HG02981 (cell line): ENCODE measurements at regions not wholly inside any gene's neighbourhood (a gene's known extent, or its start where the extent isn't known, plus 50 kb on each side); places are given as distances from the start of the nearest gene placed in this dataset.

Source experiments
- ATAC-seq: cut with Tn5 transposase; IDR thresholded peaks from one replicate; pipeline ENCODE4 v1.9.1; 2021; ENCODE audit warnings: mild to moderate bottlenecking, moderate library complexity; ENCODE audit not compliant: unreplicated experiment

DNA sequence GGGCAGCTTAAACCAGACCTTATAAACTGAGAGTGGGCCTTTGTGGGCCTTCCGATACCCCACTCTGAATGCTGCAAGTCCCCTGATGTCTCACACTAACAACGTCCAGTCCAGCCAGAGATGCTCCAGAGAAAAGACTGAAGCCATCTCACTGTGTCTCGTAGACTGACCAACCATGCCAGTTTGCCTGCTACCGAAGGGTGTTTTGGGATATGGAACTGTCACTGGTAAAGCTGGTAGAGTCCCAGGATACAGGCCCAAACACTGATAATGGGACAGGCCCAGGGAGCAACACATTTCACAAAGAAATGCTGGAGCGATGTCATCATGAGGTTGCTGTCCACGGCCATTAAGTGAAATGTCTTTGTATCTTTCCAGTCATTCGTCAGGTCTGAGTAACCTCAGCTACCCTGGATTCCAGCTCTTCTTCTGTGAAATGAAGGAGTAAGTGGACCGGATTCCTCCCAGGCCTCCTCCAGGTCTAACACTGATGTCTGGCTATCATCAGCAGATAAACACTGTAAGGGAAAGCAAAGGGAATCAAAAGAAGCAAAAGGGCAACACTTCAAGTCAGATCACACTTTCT is 81.6 kb downstream of the SLC5A7 start:
- ATAC-seq: no peak

DNA sequence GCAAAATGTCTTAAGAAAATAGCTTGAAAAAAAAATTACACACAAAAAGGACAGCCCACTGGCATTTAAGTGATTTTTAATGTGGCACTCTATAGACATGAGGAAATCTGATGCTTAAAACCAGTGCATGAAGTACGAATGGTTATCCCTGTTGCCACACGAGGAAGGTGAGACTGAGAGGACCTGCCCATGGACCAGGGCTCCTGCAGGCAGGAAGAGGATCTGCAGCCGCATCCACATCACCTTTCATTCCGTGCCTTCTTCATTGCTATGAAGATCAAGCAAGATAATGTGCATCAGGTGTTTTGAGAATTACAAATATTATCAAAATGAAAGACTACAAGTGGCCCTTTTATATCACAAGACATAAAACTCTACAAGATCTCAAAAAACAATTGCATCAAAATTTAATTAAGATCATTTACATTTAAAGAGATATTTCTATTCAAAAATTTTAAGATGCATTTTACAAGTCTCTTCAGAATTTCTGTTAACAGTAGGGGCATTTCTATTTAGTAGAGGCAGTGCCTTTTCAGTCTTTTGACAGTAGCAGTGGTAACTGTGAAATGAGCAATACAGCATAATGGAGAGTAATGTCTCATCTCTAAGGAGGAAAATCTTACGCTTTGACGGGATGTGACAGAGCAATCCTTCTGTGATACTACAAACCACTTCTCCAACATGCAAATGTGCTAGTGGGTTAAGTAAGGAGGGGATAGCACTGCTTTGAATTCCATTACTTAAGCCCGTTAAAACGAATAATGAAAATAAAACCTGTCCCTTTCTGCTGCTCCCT is 83.4 kb downstream of the SLC5A7 start:
- no peak for ATAC-seq

DNA sequence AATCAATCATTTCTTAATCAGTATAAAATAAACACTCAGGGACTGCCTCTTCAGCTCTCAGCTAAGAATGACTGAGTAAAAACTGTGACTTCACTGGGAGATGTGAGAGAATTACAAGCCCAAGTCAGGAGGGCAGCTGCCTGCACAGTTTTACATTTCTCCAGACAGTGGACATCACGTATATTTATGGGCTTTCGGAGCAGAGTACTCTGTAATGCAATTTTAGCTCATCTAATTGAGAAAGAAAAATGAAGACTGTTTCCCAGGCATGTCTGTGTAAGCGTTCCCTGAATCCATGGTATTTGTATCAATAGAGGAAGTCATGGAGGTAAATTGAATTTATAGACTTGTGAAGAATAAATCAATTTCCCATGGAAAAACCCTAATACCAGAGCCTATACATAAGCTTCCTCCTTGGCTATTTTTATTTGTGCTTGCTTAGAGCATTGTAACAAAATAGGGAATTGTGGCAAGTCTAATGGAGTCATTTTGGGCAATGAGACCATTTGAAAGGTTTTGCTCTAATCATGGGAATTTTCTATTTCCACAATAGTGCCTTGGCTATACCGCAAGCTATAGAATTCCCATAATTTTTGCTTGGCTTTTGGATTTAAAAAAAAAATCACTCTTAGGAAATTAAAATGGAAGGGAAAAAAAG is 87.2 kb downstream of the SLC5A7 start:
- ATAC-seq: no peak

DNA sequence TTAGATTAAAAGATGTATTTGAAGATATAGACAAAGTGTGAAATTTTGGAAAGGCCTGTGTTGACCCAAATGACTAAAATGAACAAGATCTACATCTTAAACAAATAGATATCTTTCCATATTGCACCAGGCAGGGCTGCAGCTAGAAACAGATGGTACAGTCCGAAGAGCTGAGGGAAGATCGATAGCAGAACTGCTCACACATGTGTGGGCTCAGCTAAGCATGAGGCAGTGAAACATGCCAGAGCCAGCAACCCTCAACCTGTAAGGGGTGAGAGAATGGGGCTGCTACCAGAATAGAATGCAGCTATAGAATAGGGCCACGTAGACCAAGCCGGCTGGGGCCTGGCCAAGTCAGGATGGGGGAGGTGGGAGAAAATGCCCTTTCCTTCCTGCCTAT is 87.8 kb downstream of the SLC5A7 start:
- no peak for ATAC-seq

DNA sequence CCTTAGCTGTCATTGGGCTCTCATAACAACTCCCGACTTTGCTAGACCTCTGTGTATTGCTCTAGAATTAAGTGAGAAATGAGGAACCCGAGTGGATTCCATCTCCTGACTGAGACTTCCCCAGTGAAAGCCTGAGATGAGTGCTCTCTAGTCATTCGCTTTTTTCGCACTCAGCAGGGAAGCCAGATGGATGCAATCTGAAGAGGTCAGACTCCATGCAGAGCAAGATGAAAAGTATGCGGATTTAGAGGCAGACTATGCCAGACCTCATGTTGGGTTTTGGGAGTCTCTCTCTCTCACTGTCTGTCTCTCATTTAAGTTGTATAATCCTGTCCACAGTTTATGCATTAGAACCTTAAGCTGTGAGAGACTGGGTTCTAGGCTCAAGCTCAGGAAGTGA is 88.6 kb downstream of the SLC5A7 start:
- ATAC-seq: no peak

DNA sequence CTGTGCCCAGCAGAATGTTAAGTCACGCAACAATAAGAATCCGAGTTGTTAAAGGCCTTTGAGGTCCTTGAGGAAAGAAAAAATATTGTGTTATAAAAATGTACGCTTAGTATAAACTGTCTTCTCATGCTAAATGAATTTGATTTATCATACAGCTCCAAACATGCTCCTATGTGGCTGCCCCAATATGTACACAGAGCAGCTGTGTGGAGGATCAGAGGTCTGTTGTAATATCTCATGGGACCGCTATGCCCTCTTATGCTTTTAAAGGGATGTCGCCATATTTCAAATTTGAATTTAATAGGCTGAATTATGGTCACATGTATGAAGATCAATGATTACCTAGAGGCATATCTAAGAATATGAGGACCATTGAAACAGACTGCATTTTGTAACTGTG is 90.2 kb downstream of the SLC5A7 start:
- ATAC-seq: no peak

DNA sequence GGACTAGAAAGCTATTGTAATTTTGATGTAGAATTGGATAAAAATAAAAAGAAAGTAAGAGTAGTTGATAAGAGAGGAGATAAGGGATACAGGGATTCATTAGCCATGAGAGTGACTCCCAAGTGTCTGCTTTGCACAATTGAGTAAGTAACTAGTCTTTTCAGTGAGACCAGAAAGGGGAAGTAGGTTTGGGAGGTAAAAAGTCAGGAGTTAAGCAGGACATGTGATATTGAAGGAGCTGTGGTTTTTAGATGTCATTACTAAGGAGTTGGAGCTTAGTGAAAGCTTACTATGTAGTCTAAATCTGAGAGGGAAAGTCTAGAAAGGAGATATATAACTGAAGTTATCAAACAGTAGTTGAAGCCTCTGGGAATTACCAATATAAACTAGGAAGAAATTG is 93.4 kb downstream of the SLC5A7 start:
- no peak for ATAC-seq

DNA sequence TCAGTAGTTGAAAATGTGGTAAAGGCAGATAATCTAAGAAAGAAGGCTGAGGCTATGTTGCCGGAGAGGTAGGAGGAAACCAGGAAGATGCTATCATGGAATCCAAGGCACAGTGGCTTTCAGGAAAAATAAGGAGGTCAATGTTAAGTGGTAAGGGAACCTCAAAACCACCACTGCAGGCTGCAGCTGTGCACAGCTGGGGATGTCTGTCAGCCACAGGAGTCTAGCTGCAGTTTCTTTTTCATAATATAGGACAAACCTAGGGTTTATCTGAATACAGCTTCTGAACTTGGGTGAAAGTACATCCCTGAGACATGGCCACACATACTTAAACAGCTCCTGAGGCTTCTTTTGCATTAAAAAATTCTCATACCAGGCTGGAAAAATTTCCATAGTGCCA is 93.9 kb downstream of the SLC5A7 start:
- ATAC-seq: no peak

DNA sequence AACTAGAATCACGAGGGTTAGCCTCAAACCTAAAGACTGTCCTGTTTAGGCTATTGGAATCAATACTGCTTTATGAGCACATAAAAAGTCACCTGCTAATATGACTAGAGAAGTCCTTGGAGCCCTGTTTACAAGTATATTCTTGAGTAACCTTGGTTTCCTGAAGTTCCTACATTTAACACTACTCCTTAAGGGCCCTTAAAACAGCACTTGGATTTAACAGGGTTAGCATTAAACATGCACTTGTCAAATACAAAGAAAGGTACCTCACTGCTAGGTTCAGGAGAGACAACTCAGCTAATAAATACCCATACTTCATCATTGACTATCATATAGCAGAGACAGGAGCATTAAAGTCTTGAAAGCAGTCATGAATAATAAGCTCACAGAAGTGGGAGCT is 96.7 kb downstream of the SLC5A7 start:
- no peak for ATAC-seq

DNA sequence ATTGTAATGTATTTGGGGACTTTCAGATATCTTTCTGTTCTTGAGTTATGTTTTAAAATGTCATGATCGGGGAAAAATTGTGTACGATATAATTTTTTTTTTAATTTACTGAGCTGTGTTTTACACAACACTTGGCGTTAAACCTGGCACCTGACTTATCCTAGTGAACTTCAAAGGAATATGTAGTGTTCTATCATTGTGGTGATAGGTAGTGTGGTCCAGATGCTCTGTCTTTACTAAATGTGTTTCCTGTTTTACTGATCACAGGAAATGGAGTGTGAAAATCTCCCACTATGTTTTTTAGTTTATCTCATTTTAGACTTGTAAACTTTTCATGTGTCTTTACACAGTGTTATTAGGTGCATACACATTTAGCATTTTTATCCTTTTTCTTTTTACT is 98.0 kb downstream of the SLC5A7 start:
- no peak for ATAC-seq

DNA sequence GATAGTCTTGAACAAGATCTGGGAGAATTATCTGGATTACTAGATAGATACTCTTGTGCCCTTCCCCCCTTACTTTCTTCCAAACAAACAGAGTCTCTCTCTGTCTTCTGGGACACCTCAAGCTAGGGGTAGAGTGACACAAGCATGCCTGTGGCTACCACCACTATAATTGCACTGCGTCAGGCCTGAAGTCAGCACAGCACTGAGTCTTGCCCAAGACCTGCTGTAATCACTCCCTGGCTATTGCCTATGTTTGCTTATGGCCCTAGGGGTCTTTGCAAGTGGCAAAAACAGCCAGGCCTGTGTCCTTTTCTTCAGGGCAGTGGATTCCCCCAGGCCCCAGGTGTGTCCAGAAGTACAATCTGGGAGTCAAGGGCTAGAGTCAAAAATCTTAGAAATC is 106.6 kb downstream of the SLC5A7 start:
- ATAC-seq: no peak

DNA sequence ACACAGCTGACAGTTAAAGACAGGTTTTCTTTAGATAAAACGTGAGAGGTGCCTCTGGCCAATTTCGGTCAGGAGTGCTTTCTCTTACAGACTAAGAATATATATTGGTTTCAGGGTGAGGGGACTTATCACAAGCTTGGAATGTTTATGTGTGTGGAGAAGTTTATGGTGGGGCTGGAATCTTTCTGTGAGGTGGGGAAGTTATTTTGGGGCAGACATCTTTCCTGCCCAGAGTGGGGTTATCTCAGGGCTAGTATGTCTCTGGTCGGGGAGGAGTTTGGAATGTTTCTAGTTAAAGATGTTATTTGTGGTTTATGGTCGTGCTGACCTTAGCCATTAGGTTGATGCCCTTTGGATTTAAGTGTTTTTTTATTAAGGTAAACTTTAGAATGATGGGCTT is 115.2 kb downstream of the SLC5A7 start:
- ATAC-seq: no peak

DNA sequence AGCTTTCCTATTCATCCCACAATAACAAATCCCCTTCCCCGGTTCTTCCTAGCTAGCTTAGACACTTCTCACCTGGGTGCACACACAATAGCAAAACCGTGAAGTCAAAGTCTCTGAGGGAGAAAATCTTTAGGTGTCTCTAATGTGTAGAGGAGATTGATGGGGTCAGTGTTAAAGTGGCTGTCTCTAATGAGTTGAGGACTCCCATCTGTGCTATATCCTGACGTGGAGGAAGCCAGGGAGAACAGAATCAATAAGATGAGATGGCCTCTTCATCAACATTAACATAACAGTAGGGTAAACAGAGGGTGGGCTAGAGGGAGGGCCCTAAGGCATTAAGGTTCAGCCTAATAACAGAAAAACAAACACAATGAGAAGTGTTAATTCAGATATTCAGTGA is 120.4 kb downstream of the SLC5A7 start:
- ATAC-seq: no peak

DNA sequence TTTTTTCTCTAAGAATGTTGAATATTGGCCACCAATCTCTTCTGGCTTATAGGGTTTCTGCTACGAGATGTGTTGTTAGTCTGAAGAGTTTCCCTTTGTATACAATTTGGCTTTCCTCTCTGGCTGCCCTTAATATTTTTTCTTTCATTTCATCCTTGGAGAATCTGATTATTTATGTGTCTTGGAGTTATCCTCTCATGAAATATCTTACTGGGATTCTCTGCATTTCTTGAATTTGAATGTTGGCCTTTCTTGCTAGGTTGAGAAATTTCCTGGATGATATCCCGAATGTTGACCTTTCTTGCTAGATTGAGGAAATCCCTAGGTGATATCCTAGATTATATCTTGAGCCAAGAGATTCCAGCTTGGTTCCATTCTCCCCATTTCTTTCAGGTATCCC is 125.6 kb downstream of the SLC5A7 start:
- ATAC-seq: no peak

DNA sequence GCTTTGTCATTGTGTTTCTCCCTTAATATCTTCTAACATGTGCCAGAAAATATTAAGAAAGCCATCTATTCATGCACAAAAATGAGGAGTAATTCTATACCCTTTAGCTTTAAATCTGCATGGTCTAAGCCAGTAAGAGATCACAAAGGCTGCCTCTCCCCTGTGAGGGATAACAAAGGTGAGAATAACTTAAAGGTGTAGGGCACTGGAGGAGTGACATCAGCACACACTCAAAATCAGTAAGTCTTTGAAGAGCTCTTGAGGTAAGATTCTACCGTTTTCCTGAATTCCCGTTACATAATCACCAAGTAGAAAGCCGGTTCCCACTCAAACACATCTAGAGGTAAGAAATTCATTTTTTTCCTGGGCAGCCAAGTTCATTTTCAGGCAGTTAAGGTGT is 123.9 kb upstream of the SULT1C3 start:
- no peak for ATAC-seq

DNA sequence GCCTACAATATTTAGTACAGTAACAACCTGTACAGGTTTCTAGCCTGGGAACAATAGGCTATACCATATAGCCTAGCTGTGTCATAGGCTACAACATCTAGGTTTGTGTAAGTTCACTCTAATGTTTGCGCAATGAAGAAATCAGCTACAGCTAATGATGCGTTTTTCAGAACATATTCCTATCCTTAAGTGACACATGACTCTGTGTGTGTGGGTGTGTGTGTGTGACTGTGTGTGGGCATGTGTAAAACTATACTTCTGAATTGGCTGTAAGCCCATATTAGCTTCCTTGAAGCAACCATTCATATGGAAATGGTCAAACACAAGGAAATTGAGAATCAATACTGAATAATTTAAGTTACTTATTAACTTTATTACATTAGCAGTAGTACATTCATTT is 120.8 kb upstream of the SULT1C3 start:
- no peak for ATAC-seq

DNA sequence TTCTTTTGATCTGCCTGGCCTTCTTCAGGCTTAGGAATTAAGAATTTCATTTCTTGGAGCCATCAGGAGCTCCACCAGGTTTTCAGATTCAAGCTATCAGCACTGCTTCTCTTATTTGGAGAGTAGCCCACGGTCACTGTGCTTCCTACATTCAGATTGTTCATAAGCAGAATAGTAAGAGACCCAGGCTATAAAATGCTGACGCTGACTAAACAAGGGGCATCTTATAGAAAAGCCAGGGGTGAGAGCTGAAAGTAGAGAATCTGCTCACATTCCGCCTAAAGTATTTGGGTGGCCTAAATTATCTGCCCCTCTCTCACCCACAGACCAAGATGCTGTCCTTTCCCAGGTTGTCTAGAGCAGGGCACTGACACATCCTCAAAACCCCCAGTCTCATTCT is 120.3 kb upstream of the SULT1C3 start:
- no peak for ATAC-seq

DNA sequence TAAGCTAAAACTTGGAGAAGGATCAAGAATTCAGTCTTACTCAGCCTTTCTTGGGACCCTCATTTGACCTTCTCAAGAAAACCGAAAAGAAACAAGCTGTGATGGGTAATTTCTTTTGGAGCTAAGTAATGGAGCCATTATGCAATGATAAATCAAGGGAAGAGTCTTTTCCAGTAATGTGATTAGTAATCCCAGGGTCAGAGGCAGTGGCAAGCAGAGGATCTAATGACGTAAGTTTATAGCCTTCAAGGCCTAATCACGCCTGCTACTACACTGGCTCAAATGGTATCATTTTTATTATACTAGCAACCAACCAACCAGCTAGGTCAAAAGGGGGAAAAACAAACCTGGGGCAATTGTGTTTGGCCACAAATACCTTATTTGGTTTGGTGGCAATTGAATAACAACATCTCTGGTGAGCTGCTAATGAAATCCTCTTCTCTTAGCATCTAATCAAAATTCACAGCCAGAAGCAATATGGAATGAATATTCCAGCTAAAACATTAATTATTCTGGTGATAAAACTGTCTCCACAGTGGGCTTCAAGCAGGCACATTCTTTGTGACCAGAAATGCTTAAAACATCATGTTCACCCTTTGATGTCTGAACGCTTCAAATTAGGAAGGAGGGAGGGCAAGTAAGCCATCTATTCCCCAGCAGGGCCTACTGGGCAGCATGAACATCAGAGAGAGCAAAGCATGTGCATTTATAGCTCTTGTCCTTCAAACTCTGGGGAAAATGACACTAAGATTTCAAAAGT is 114.9 kb upstream of the SULT1C3 start:
- ATAC-seq: no peak

DNA sequence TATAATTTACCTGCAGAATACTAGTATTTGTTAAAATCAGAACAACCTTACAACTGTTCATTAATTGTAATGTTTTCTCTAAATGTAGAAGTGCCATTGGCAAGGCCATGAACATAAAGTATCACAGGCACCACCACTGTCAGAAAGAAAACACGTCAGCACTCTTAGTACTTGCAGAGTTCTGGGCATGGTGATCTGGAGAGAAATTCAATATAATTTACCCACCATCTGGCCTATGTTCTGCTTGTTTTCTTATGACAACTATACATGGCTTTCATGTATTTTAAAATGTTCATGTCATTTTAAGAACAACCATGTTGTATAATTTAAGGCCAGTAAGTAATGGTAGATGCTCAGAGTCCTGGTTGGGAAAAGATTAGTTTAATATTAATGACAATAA is 114.2 kb upstream of the SULT1C3 start:
- ATAC-seq: no peak

DNA sequence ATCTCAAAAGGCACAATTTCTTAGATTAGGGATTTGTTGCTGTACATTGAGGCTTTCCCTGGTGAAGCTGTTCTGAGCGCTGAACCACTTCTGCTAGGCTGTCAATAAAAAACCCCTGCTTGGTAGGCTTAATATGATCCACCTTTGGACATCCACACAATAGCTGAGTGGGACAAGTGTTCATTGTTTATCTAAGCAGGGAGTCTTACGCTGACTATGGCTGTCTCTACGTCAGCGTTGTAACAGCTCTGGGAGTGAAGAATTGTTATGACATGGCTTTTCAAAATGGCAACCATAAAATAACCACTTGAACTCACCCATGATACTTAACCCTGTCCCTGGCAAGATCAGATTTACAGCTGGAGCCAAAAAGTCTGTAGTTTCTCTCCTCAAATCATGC is 111.5 kb upstream of the SULT1C3 start:
- ATAC-seq: no peak

DNA sequence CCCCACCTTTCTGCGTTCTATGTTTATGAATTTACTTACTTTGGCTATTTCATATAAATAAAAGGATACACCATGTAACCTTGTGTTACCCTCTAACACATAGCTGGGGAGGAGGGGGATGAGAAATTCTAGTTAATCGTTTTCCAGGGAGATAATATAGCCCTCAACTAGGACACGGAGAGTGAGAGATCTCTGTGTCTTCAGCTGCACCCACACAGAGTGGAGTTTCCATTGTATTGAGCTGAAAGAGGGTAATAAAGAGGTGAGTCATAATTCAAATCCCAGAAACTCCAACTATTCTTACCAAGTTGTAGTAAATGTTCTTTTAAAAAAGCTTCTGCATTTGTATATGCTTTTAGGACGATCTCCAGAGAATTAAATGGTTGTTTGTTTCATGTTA is 110.1 kb upstream of the SULT1C3 start:
- no peak for ATAC-seq

DNA sequence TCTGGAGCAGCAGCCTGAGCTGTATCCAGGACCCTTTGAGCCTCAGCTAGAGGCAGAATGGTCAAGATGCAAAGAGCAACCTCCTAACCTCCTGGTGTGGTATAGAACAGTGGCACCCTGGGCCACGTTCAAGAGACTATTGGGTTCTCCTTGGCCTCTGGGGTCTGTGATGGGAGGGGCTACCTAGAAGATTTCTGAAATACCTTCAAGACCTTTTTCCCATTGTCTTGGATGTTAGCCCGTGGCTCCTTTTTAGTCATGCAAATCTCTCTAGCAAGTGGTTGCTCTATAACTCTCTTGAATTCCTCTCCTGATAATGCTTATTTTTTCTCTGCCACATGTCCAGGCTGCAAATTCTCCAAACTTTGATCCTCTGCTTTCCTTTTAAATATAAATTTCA is 106.3 kb upstream of the SULT1C3 start:
- no peak for ATAC-seq
